PFSK-1 (cell line): ENCODE measurements at regions not wholly inside any gene's neighbourhood (a gene's known extent, or its start where the extent isn't known, plus 50 kb on each side); places are given as distances from the start of the nearest gene placed in this dataset.

Source experiments
- FOXP2 ChIP-seq: optimal IDR thresholded peaks from 2 replicates; pipeline ENCODE3; 2011; ENCODE audit warnings: borderline replicate concordance, control low read depth, inconsistent platforms; ENCODE audit not compliant: insufficient read depth; ENCODE audit errors: extremely low read length, extremely low read depth
- POLR2AphosphoS5 ChIP-seq: IDR thresholded peaks from 2 replicates; pipeline ENCODE4 v1.6.1; 2012; ENCODE audit warnings: low read depth, mild to moderate bottlenecking, control low read depth, low read length, moderate library complexity
- REST ChIP-seq, 2 experiments: IDR thresholded peaks; 2 replicates each; pipeline versions ENCODE4 v1.6.1 to v1.8.0; 2011 to 2012; ENCODE audit warnings: low read depth in 2 of 2, low read length in 2 of 2, control low read depth in 1 of 2, inconsistent platforms in 1 of 2, mild to moderate bottlenecking in 1 of 2, moderate library complexity in 1 of 2; ENCODE audit not compliant: insufficient read depth in 1 of 2
- SIN3A ChIP-seq: IDR thresholded peaks from 2 replicates; pipeline ENCODE4 v1.6.1; 2012; ENCODE audit warnings: mild to moderate bottlenecking, low read length, moderate library complexity, borderline replicate concordance; ENCODE audit not compliant: insufficient read depth
- TAF1 ChIP-seq: IDR thresholded peaks from 2 replicates; pipeline ENCODE4 v1.6.1; 2012; ENCODE audit warnings: low read length, control low read depth, borderline replicate concordance; ENCODE audit not compliant: insufficient read depth

DNA sequence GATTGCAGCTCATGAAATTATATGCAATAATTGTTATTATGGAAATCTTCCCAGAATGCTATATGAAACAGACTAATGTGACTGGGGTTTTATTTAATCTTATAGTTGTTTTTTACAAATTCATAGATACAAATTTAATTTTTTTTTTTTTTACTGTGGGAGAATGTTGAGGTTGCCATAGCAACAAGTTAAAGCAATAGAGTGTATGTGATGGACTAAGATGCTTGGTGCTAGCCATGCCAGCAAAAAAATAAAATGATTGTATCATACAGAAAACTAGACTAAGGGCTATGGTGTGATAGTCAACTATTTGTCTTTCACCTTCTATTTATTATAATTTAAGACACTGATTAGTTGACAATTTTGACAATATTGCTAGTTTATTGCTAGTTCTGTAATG, 163.2 kb upstream of the BLID start:
- TF ChIP-seq SIN3A (no peak), TAF1 (no peak), POLR2AphosphoS5 (no peak), FOXP2 (no peak), REST (IDR thresholded peaks at IDR 0.05; ENCODE audit: insufficient read depth in 1 of 2, low read depth in 2 of 2, low read length in 2 of 2) (no peak)

- TF ChIP-seq REST (IDR thresholded peaks at IDR 0.05; ENCODE audit: insufficient read depth in 1 of 2, low read depth in 2 of 2, low read length in 2 of 2) (no peak), POLR2AphosphoS5 (no peak), SIN3A (no peak), TAF1 (no peak), FOXP2 (no peak)
Observed at GRCh38 chr11:122277493-122277892, 161.5 kb upstream of the BLID start.

- TF ChIP-seq FOXP2 (no peak), POLR2AphosphoS5 (no peak), SIN3A (no peak), TAF1 (no peak)
Observed at GRCh38 chr11:122276221-122276620, 160.2 kb upstream of the BLID start.

DNA sequence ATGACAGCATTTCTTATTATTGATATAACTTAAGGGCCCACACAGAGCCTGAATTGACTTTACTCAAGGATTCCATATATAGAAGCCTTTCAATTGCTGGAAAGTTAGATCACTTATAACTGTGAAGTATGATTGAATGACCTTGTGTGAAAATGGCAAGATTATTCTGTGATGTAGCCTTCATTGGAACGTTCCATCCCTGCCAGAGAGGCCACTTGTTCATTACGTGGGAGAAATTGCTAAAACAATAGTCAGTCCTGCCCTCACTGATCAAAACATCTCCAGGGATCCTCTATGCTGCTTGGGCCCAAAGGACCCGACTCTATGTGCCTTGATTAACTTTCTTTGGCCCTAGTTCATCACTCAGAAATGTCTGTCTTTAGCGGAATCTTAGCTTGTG, 159.5 kb upstream of the BLID start:
- TF ChIP-seq FOXP2 (no peak), TAF1 (no peak), REST (IDR thresholded peaks at IDR 0.05; ENCODE audit: insufficient read depth in 1 of 2, low read depth in 2 of 2, low read length in 2 of 2) (no peak), POLR2AphosphoS5 (no peak), SIN3A (no peak)

GRCh38 chr11:122273476-122274191, 157.6 kb upstream of the BLID start:
- TF ChIP-seq SIN3A = no peak
- TF ChIP-seq REST (IDR thresholded peaks at IDR 0.05; ENCODE audit: insufficient read depth in 1 of 2, low read depth in 2 of 2, low read length in 2 of 2) = 0 out of 4 replicates have a peak, but pooled peaks of 1 of the 2 experiments have one; percentile 32
- TF ChIP-seq FOXP2 = no peak
